ENCODE measurements at regions not wholly inside any gene's neighbourhood (a gene's known extent, or its start where the extent isn't known, plus 50 kb on each side); places are given as distances from the start of the nearest gene placed in this dataset.

GRCh38 chrX:124860736-124861135, 458.9 kb upstream of the TEX13C start:
- no peak for TF ChIP-seq POLR2AphosphoS5 (IDR thresholded peaks at IDR 0.05)
- no peak for TF ChIP-seq CTCF (IDR thresholded peaks at IDR 0.05 in 8 of 11, conservative IDR thresholded peaks at IDR 0.05 in 3 of 11)
